Effector memory CD8-positive, alpha-beta T cell (primary cell): ENCODE measurements at regions not wholly inside any gene's neighbourhood (a gene's known extent, or its start where the extent isn't known, plus 50 kb on each side); places are given as distances from the start of the nearest gene placed in this dataset.
"Not testable (repeated sequence)": the region's sequence is repeated elsewhere in the genome, so short reads cannot be mapped to it uniquely, and the experiment has no call there.

Experiments used
- ATAC-seq: fragments of 150-1000 bp; cut with Tn5 transposase; replicated peaks from 2 replicates; pipeline ENCODE4 v1.10.0; 2021; ENCODE audit warnings: mild to moderate bottlenecking, moderate library complexity
- DNase-seq, 3 experiments: peaks; one replicate each; pipeline ENCODE4 v3.0.0; 2021
- H3K27ac Mint-ChIP-seq, 2 donors: one replicate each; pipeline ENCODE4 v1.8.0; 2022; ENCODE audit warnings: mild to moderate bottlenecking in 2 of 2, mixed read lengths in 2 of 2, moderate library complexity in 2 of 2
- H3K27me3 Mint-ChIP-seq, 2 donors: one replicate each; pipeline ENCODE4 v1.8.0; 2022; ENCODE audit warnings: mixed read lengths in 2 of 2
- H3K36me3 Mint-ChIP-seq: one replicate; pipeline ENCODE4 v1.8.0; 2022; ENCODE audit warnings: mild to moderate bottlenecking, moderate library complexity, mixed read lengths; ENCODE audit not compliant: insufficient read depth
- H3K4me1 Mint-ChIP-seq, 2 donors: one replicate each; pipeline ENCODE4 v1.8.0; 2022; ENCODE audit warnings: low read depth in 2 of 2, mixed read lengths in 2 of 2
- H3K4me3 Mint-ChIP-seq, 2 donors: one replicate each; pipeline ENCODE4 v1.8.0; 2022; ENCODE audit warnings: mild to moderate bottlenecking in 2 of 2, mixed read lengths in 2 of 2, moderate library complexity in 2 of 2
- H3K9me3 Mint-ChIP-seq, 2 donors: one replicate each; pipeline ENCODE4 v1.8.0; 2022; ENCODE audit warnings: mixed read lengths in 2 of 2

- no peak for DNase-seq
- Mint-ChIP-seq H3K4me1 (no peaks in the 10 kb centered on the region), H3K27me3 (no peaks in the 10 kb centered on the region), H3K36me3 (no peaks in the 10 kb centered on the region), H3K27ac (no peak overlapping the region), H3K4me3 (no peak overlapping the region), H3K9me3 (peaks cover 5 to 9% of the 10 kb centered on the region in 2 donors)
- no peak for ATAC-seq
These were observed 500.8 kb downstream of the IRS2 start for GRCh38 chr13:109285586-109285985.

- Mint-ChIP-seq H3K4me1 (no peaks in the 10 kb centered on the region), H3K36me3 (no peaks in the 10 kb centered on the region), H3K27ac (no peak overlapping the region), H3K4me3 (no peak overlapping the region), H3K27me3 (no peaks in the 10 kb centered on the region), H3K9me3 (peaks cover 7 to 13% of the 10 kb centered on the region in 2 donors)
- ATAC-seq (no peak), DNase-seq (no peak)
These were observed 504.3 kb downstream of the IRS2 start for GRCh38 chr13:109281903-109282635.

- Mint-ChIP-seq H3K27me3 (no peaks in the 10 kb centered on the region), H3K27ac (no peak overlapping the region), H3K4me1 (no peaks in the 10 kb centered on the region), H3K9me3 (peaks cover 7 to 13% of the 10 kb centered on the region in 2 donors), H3K4me3 (no peak overlapping the region), H3K36me3 (no peaks in the 10 kb centered on the region)
- DNase-seq = no peak
- no peak for ATAC-seq
These were observed 505.1 kb downstream of the IRS2 start for GRCh38 chr13:109281017-109281902.

- Mint-ChIP-seq H3K27me3 (no peaks in the 10 kb centered on the region), H3K27ac (no peak overlapping the region), H3K4me1 (no peaks in the 10 kb centered on the region), H3K4me3 (no peak overlapping the region), H3K9me3 (peaks cover 7 to 13% of the 10 kb centered on the region in 2 donors), H3K36me3 (no peaks in the 10 kb centered on the region)
- DNase-seq (no peak), ATAC-seq (no peak)
These were observed 510.1 kb downstream of the IRS2 start for GRCh38 chr13:109276261-109276660.

GRCh38 chr13:109275852-109276251 is 510.5 kb downstream of the IRS2 start:
- Mint-ChIP-seq H3K36me3 (no peaks in the 10 kb centered on the region), H3K4me3 (no peak overlapping the region), H3K27me3 (no peaks in the 10 kb centered on the region), H3K27ac (no peak overlapping the region), H3K9me3 (peaks cover 4 to 13% of the 10 kb centered on the region in 2 donors), H3K4me1 (no peaks in the 10 kb centered on the region)
- no peak for DNase-seq
- no peak for ATAC-seq

- Mint-ChIP-seq H3K27ac (no peak overlapping the region), H3K36me3 (no peaks in the 10 kb centered on the region), H3K4me1 (no peaks in the 10 kb centered on the region), H3K4me3 (no peak overlapping the region), H3K9me3 (peaks cover 0 to 12% of the 10 kb centered on the region in 2 donors), H3K27me3 (no peaks in the 10 kb centered on the region)
- no peak for ATAC-seq
- no peak for DNase-seq
These were observed 511.1 kb downstream of the IRS2 start for GRCh38 chr13:109275139-109275745.

- Mint-ChIP-seq H3K9me3 (peaks cover 0 to 16% of the 10 kb centered on the region in 2 donors), H3K4me3 (no peak overlapping the region), H3K27ac (no peak overlapping the region), H3K36me3 (no peaks in the 10 kb centered on the region), H3K4me1 (no peaks in the 10 kb centered on the region), H3K27me3 (no peaks in the 10 kb centered on the region)
- no peak for DNase-seq
- ATAC-seq = no peak
These were observed 512.1 kb downstream of the IRS2 start for GRCh38 chr13:109274188-109274821.

- Mint-ChIP-seq H3K4me1 (no peaks in the 10 kb centered on the region), H3K4me3 (no peak overlapping the region), H3K9me3 (peaks cover 0 to 21% of the 10 kb centered on the region in 2 donors), H3K27me3 (no peaks in the 10 kb centered on the region), H3K36me3 (no peaks in the 10 kb centered on the region), H3K27ac (no peak overlapping the region)
- ATAC-seq (no peak), DNase-seq (no peak)
These were observed 513.0 kb downstream of the IRS2 start for GRCh38 chr13:109273326-109273751.

- Mint-ChIP-seq H3K27ac (no peak overlapping the region), H3K4me1 (no peaks in the 10 kb centered on the region), H3K9me3 (peaks cover 0 to 20% of the 10 kb centered on the region in 2 donors), H3K36me3 (no peaks in the 10 kb centered on the region), H3K4me3 (no peak overlapping the region), H3K27me3 (no peaks in the 10 kb centered on the region)
- no peak for ATAC-seq
- no peak for DNase-seq
These were observed 513.6 kb downstream of the IRS2 start for GRCh38 chr13:109272595-109273325.

- DNase-seq (no peak), ATAC-seq (no peak)
- H3K27ac Mint-ChIP-seq = no peak overlapping the region
- no peaks in the 10 kb centered on the region for H3K4me1 Mint-ChIP-seq
- H3K9me3 Mint-ChIP-seq = peaks cover 0 to 19% of the 10 kb centered on the region in 2 donors
- peaks cover 2% of the 10 kb centered on the region for H3K36me3 Mint-ChIP-seq
- H3K27me3 Mint-ChIP-seq = no peaks in the 10 kb centered on the region
- H3K4me3 Mint-ChIP-seq = no peak overlapping the region
These were observed 514.5 kb downstream of the IRS2 start for GRCh38 chr13:109271555-109272541.

GRCh38 chr13:109271061-109271460 is 515.3 kb downstream of the IRS2 start:
- H3K36me3 Mint-ChIP-seq = peaks cover 2% of the 10 kb centered on the region
- no peak overlapping the region for H3K4me3 Mint-ChIP-seq
- H3K4me1 Mint-ChIP-seq = no peaks in the 10 kb centered on the region
- peaks cover 2 to 22% of the 10 kb centered on the region in 2 donors for H3K9me3 Mint-ChIP-seq
- ATAC-seq = no peak
- no peaks in the 10 kb centered on the region for H3K27me3 Mint-ChIP-seq
- DNase-seq = no peak
- H3K27ac Mint-ChIP-seq = no peak overlapping the region

GRCh38 chr13:109269381-109269780 is 517.0 kb downstream of the IRS2 start:
- not testable (repeated sequence) for H3K27me3 Mint-ChIP-seq, H3K27ac Mint-ChIP-seq, H3K36me3 Mint-ChIP-seq, DNase-seq, H3K4me1 Mint-ChIP-seq, H3K4me3 Mint-ChIP-seq, ATAC-seq
- H3K9me3 Mint-ChIP-seq = peaks cover 10 to 26% of the 10 kb centered on the region in 2 donors
